ENCODE measurements at regions not wholly inside any gene's neighbourhood (a gene's known extent, or its start where the extent isn't known, plus 50 kb on each side); places are given as distances from the start of the nearest gene placed in this dataset.
"Not testable (repeated sequence)": the region's sequence is repeated elsewhere in the genome, so short reads cannot be mapped to it uniquely, and the experiment has no call there.

DNA sequence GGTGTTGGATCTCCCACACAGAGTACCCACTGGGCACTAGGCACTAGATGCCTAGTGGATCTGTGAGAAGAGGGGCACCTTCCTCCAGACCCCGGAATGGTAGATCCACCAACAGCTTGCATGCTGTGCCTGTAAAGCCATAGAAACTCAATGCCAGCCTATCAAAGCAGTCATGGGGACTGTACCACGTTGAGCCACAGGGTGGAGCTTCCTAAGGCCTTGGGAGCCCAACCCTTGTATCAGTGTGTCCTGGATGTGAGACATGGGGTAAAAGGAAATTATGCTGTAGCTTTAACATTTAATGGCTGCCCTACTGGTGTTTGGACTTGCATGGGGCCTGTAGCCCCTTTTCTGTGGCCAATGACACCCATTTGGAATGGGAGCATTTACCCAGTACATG lies 1024.9 kb downstream of the TMEM121 start:
- FAIRE-seq: no peak
- TF ChIP-seq, protein P1, sequence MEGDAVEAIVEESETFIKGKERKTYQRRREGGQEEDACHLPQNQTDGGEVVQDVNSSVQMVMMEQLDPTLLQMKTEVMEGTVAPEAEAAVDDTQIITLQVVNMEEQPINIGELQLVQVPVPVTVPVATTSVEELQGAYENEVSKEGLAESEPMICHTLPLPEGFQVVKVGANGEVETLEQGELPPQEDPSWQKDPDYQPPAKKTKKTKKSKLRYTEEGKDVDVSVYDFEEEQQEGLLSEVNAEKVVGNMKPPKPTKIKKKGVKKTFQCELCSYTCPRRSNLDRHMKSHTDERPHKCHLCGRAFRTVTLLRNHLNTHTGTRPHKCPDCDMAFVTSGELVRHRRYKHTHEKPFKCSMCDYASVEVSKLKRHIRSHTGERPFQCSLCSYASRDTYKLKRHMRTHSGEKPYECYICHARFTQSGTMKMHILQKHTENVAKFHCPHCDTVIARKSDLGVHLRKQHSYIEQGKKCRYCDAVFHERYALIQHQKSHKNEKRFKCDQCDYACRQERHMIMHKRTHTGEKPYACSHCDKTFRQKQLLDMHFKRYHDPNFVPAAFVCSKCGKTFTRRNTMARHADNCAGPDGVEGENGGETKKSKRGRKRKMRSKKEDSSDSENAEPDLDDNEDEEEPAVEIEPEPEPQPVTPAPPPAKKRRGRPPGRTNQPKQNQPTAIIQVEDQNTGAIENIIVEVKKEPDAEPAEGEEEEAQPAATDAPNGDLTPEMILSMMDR (IDR thresholded peaks at IDR 0.05; ENCODE audit: insufficient read depth, missing control alignments): no peak
- no peak for DNase-seq (ENCODE audit: insufficient read length, low spot score)

DNA sequence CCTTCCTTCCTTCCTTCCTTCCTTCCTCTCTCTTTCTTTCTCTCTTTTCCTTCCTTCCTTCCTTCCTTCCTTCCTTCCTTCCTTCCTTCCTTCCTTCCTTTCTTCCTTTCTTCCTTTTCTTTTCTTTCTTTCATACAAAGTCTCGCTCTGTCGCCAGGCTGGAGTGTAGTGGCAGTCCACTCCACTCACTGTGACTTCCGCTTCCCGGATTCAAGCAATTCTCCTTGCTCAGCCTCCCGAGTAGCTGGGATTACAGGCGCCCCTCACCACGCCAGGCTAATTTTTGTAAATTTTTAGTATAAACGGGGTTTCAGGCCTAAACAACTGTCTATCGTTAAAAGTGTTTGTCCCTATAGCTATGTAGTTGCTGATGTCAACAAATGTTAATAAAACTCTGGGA lies 1029.8 kb downstream of the TMEM121 start:
- not testable (repeated sequence) for FAIRE-seq; DNase-seq (ENCODE audit: insufficient read length, low spot score)

DNA sequence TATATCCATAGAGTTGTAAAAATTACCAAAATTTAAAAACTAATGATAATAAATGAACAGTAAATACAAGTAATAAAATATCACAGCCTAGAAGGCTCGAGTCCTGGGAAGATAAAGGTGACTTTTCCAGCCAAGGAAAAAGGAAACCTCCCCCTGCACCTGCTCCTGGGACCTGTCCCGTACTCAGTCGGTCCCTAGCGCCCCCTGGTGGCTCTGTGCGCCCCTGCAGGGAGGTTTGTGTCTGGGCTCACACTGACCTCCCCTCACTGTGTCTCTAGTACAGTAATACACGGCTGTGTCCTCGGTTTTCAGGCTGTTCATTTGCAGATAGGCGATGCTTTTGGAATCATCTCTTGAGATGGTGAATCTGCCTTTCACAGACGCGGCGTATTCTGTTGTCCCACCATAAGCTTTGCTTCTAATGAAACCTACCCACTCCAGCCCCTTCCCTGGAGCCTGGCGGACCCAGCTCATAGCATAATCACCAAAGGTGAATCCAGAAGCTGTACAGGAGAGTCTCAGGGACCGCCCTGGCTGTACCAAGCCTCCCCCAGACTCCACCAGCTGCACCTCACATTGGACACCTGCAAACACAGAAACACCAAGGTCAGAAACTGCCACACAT lies 1030.4 kb downstream of the TMEM121 start:
- TF ChIP-seq, protein P1 (IDR thresholded peaks at IDR 0.05; ENCODE audit: insufficient read depth, missing control alignments): peak; percentile 41
- no peak for FAIRE-seq
- no peak for DNase-seq (ENCODE audit: insufficient read length, low spot score)

DNA sequence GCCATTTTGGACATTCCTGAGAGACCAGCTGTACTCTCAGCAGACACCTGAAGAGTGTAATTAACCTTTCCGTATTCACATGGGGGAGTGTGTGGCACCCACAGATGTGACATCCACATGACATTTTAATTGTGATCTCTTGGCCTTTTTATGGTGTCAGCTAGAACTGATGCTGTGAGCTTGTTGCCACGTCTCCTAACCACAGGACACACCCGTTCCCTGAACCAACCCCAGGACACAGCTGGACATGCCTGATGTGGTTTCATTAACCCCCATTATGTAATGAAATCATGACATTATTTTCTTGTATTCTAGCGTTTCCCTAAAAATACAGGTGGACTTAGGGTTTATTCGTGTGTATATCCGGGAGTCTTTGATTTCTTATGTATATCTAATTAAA lies 1036.1 kb downstream of the TMEM121 start:
- TF ChIP-seq, protein P1 (IDR thresholded peaks at IDR 0.05; ENCODE audit: insufficient read depth, missing control alignments): no peak
- FAIRE-seq: no peak
- no peak for DNase-seq (ENCODE audit: insufficient read length, low spot score)

DNA sequence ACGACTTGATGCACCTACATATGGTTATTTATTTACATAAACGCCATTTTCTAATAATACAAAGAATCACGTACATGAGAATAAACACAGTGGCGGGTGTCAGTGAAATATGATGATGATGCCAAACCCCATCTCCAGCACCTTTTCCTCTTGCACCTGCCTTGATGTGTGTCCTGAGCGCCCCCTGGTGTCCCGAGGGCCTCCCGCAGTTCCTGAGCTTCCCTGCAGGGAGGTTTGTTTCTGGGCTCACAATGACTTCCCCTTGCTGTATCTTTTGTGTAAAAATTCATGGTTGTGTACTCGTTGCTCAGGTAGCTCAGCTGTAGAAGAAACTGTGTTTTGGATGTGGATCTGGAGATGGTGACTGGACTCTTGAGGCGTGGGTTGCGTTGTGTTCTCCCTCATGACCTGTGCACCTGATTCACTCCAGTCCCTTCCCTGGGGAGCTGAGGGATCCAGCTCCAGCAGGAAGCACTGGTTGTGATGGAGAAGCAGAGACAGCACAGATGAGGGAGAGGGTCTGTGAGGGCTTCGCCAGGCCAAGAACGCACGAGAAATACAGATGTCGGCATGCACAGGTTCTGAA lies 1037.8 kb downstream of the TMEM121 start:
- no peak for FAIRE-seq

DNA sequence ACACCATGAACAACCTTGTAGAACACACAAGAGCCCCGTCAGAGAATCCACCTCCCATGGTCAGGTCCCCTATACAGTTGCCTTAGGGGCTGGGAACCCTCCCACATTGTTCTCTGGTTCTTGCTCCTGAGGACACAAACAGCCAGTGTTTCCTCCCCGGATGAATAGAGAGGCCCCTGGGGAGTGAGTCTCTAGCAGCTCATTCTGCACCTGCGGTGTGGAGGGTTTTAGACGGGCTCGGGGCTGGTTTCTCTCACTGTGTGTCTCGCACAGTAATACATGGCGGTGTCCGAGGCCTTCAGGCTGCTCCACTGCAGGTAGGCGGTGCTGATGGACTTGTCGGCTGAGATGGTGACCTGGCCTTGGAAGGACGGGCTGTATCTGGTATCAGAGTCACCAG lies 1052.1 kb downstream of the TMEM121 start:
- DNase-seq (ENCODE audit: insufficient read length, low spot score) (no peak), FAIRE-seq (no peak)
- TF ChIP-seq, protein P1 (IDR thresholded peaks at IDR 0.05; ENCODE audit: insufficient read depth, missing control alignments): no peak

More for the DNA sequence above, 1037.8 kb downstream of the TMEM121 start:
- TF ChIP-seq, protein P1 (IDR thresholded peaks at IDR 0.05; ENCODE audit: insufficient read depth, missing control alignments): peak; percentile 21
- no peak for DNase-seq (ENCODE audit: insufficient read length, low spot score)

DNA sequence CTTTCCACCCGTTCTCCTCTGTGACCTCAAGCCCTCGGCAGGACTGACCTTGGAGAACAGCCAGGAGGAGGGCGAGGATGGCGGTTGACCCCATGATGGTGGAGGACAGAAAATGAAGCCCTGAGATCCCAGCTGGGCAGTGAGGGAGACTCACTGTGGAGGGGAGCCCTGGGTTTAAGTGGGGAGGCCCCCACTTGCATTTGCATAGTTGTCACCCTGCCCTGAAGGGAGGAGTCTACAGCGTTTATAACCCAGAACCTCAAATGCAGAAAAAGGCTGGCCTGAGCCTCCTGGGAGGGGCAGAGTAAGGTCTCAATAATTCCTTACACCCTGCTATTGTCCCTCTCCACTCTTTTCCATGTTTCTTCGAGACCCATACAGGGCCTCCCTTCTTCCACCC lies 1052.7 kb downstream of the TMEM121 start:
- no peak for FAIRE-seq
- TF ChIP-seq, protein P1 (IDR thresholded peaks at IDR 0.05; ENCODE audit: insufficient read depth, missing control alignments): no peak
- no peak for DNase-seq (ENCODE audit: insufficient read length, low spot score)
